Mononuclear cell (primary cell): ENCODE measurements at regions not wholly inside any gene's neighbourhood (a gene's known extent, or its start where the extent isn't known, plus 50 kb on each side); places are given as distances from the start of the nearest gene placed in this dataset.

ENCODE experiments used
- H3K27me3 ChIP-seq: 2 replicates; pipeline ENCODE4 v1.6.0; 2011; ENCODE audit warnings: low read length, control low read depth; ENCODE audit not compliant: insufficient read depth
- H3K4me1 ChIP-seq: 2 replicates; pipeline ENCODE4 v1.5.1; 2011; ENCODE audit warnings: mild to moderate bottlenecking, low read length, control low read depth; ENCODE audit not compliant: insufficient read depth
- H3K4me3 ChIP-seq: 2 replicates; pipeline ENCODE4 v1.5.1; 2011; ENCODE audit warnings: mild to moderate bottlenecking, low read length, moderate library complexity
- H3K9me3 ChIP-seq: 2 replicates; pipeline ENCODE4 v1.5.1; 2011; ENCODE audit warnings: low read depth, mild to moderate bottlenecking, control low read depth, low read length

DNA sequence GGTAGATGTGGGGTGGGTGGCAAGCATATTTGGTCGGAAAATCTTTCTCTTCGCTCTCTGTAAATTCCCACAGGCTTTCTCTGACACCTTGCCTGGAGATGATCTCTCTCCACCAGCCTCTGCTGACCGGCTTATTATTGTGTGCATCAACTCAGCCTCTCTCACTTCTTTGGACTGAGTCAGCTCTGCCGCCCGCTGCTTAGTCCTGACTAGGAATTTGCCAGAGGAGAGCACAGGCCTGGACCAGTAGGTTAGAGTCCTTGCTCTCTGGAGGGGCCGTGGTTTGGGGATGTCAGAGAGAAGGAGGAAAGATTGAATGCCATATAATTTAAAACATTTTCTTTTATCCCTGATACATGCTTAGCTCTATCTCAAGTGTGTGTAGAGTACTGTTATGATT is 242.6 kb upstream of the THSD7B start:
- Histone ChIP-seq H3K4me3 (no peak overlapping the region), H3K4me1 (no peaks in the 10 kb centered on the region), H3K9me3 (no peaks in the 10 kb centered on the region), H3K27me3 (no peaks in the 10 kb centered on the region)

DNA sequence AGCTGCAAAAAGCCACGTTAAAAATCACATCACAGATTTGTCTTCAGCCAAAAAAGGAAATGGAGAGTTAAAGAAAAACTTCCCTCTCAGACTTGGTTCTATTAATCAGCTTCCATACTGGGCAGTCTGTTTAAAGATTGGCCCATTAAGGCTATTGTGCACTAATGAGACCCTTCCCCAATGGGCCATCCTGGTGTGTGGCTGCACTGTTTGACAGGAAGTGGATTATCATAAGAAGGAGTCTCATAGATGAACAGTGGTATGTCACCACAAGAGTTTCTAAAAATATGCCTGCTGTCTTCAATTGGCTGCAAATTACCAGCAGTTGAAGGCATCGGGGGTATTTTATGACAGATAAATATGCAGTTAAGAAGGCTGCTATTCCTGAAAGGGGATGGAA is 247.6 kb upstream of the THSD7B start:
- H3K9me3 ChIP-seq = no peaks in the 10 kb centered on the region
- no peak overlapping the region for H3K4me3 ChIP-seq
- H3K4me1 ChIP-seq = no peaks in the 10 kb centered on the region
- H3K27me3 ChIP-seq = no peaks in the 10 kb centered on the region

DNA sequence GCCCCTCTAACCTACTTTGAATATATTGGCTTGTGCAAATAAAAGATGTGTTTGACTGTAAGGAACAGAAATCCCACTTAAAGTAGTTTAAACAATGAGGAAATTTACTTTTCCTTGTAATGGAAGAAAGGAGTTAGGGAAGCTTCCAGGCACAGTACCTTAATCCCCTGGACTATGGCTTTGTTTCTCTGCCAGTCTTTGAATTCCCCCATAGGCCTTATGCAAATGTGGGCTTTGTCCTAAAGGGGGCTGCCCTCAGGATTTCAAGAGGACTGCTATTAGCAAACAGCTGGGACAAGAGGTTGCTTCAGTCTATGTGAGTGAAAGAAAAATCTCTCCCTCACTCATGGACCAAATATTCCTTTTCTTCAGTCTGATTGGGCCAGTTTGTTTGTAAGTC is 255.1 kb upstream of the THSD7B start:
- H3K4me3 ChIP-seq = no peak overlapping the region
- peaks cover 2% of the 10 kb centered on the region for H3K27me3 ChIP-seq
- no peaks in the 10 kb centered on the region for H3K4me1 ChIP-seq
- H3K9me3 ChIP-seq = no peaks in the 10 kb centered on the region

DNA sequence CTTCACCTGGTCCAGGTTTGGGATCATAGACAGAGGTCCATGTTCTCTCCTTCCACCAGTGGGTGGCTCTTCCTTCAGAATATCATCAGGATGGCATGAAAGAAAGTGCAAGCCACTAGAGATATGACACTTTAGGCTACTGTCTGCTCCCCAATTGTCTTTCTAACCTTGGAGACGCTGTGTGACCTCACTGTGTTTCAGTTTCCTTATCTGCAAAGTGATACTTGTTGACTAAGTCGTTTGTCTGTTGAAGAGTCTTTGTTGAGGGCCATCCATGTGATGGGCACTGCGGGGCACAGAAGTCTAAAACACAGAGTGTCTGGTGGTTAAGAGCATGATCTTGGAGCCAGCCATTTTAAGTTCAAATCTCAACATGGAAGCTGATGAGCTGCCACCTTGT is 259.9 kb upstream of the THSD7B start:
- Histone ChIP-seq H3K27me3 (peaks cover 2% of the 10 kb centered on the region), H3K9me3 (no peaks in the 10 kb centered on the region), H3K4me1 (no peaks in the 10 kb centered on the region), H3K4me3 (no peak overlapping the region)

DNA sequence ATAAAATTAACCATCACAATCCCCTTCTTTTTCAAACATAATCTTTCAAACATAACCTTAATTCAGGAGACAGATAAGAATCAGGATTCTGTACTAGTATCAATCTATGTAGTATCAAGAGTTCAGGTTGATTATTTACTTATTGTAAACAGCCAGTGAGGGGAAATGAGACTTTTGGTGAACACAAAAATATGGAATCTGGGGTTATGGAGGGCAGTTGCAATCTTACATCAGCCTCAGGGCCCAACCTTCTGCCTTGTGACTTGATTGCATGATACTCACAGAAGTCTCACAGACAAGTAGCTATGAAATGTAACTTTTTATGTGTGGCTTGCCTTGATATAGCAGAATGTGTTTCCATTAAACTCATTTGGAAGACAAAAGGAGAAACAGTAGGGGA is 262.7 kb upstream of the THSD7B start:
- Histone ChIP-seq H3K27me3 (no peaks in the 10 kb centered on the region), H3K9me3 (no peaks in the 10 kb centered on the region), H3K4me3 (no peak overlapping the region), H3K4me1 (no peaks in the 10 kb centered on the region)

DNA sequence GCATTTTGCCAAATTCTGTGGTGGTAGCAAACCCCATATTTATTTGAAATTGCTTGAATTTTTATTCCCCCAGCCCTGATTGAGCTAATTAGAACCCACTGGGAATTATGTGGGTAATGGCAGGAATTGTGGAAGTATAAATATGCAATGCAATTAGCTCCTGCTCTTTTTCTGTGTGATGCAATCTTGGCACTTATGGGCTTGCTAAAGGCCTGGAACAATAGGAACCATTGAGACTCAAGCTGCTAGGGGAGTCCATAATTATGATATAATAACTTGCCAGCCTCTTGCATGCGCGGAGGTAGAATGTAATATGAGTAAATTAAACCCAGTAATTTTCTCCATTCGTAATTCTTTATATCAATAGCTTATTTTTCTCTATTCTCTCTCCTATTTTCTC is 267.6 kb upstream of the THSD7B start:
- Histone ChIP-seq H3K27me3 (no peaks in the 10 kb centered on the region), H3K4me1 (no peaks in the 10 kb centered on the region), H3K4me3 (no peak overlapping the region), H3K9me3 (no peaks in the 10 kb centered on the region)

DNA sequence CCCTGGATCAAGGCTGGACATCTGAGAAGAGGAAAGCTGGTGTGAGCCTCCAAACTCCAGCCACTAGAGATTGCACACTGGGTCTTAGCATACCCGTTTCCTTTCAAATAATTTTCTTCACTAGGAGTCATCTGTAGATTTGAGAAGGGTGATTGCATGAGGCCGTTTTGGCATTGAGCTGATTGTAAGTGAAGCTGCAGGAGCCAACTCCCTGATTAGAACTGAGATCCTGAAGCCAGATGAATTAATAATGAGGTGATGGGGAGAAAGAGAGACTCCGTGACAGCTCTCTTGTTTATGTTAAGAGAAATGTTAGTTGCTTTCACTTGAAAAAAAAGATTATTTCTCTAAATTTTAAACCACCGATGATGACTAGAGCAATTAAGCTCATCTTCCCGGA is 268.4 kb upstream of the THSD7B start:
- no peaks in the 10 kb centered on the region for H3K4me1 ChIP-seq
- no peaks in the 10 kb centered on the region for H3K9me3 ChIP-seq
- H3K4me3 ChIP-seq = no peak overlapping the region
- H3K27me3 ChIP-seq = no peaks in the 10 kb centered on the region

DNA sequence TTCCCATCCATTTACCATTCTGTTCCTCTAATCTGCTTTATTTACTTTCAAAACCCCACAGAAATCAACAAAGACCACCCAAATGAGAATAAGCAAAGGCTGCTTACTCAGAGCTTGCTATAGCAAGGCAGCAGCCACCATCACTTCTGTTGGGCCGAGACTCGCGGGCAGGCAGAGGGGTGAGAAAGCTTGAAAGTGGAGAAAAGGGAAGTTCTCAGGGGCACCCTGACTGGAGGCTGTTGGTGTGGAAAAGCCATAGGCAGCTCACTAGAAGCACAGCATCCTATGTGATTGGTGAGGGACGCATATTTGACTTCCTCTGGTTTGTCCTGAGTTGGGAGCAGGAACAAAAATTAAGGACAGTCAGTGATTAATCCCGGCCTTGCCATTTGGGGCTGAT is 269.7 kb upstream of the THSD7B start:
- Histone ChIP-seq H3K4me1 (no peaks in the 10 kb centered on the region), H3K9me3 (no peaks in the 10 kb centered on the region), H3K27me3 (no peaks in the 10 kb centered on the region), H3K4me3 (no peak overlapping the region)

DNA sequence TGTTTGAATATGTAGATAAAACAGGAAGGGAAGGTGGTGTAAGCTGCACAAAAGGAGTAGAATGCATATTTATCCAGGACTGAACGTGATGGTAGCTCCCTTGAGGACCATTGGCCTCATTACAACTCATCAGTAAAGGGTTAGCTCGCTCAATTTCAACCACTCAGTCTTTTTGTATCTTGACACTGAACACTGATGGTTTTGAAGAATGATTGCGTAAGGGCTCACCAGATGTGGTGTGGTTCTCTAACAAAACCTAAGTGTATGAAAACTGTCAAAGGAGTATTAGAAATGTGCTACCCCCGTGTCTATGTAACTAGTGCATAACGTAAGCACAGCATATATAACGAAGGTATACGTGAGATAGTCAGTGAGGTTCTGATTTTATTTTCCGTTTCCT is 272.4 kb upstream of the THSD7B start:
- Histone ChIP-seq H3K4me3 (no peak overlapping the region), H3K4me1 (no peaks in the 10 kb centered on the region), H3K9me3 (no peaks in the 10 kb centered on the region), H3K27me3 (no peaks in the 10 kb centered on the region)

DNA sequence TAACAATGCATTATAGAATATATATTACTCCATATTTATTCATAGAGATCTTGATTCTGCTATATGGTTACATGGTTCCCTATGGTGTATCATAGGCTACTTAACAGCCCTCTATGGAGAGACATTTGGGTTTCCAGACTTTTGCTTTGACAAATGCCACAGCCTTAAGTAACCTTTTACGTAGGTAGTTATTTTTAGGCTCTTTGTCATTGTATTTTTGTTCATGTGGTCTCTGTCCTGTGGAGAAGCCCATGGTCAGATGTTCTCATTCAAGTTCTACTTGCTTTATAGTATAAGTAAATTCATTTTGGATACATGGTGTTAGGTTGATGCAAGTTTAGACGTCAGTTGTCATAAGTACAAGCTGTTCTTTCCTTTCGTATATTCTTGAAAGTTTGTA is 275.2 kb upstream of the THSD7B start:
- no peaks in the 10 kb centered on the region for H3K9me3 ChIP-seq
- H3K4me1 ChIP-seq = no peaks in the 10 kb centered on the region
- H3K4me3 ChIP-seq = no peak overlapping the region
- H3K27me3 ChIP-seq = no peaks in the 10 kb centered on the region

DNA sequence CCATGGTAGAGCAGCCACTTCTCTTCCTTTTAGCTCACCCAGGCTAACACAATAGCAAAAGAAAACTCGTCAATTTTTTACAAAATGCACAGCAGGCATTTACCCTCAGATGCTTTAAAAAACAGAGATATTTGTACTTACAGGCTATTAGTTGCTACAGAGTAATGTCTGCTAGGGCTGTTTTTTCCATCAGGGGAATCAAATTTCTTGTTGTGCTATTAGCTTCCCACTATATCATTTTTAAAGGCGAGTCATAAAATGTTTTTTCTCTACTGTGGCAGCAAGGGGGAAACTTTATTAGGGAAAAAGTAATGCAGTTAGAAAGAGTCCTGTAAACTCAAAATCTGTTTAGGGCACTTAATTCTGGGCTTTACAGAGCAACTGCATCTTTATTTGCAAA is 277.9 kb upstream of the THSD7B start:
- Histone ChIP-seq H3K4me1 (no peaks in the 10 kb centered on the region), H3K27me3 (no peaks in the 10 kb centered on the region), H3K4me3 (no peak overlapping the region)

DNA sequence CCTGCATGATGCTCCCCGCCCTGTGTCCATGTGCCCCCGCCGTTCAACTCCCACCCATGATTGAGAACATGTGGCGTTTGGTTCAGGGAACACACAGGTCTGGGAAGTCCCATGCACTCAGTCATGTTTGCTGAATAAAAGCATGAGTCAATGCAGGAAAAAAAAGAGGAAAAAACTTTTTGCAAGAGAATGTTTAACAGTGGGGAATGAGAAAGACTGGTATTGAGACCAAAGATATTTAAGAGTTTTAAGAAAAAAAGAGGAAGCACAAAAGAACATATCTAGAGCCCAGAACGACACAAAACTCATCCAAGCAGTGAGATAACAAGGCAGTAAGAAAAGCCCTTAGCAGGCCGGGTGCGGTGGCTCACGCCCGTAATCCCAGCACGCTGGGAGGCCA is 279.2 kb upstream of the THSD7B start:
- H3K4me1 ChIP-seq = no peaks in the 10 kb centered on the region
- no peaks in the 10 kb centered on the region for H3K27me3 ChIP-seq
- no peak overlapping the region for H3K4me3 ChIP-seq
- no peaks in the 10 kb centered on the region for H3K9me3 ChIP-seq

More for the DNA sequence above, 277.9 kb upstream of the THSD7B start:
- H3K9me3 ChIP-seq = no peaks in the 10 kb centered on the region

DNA sequence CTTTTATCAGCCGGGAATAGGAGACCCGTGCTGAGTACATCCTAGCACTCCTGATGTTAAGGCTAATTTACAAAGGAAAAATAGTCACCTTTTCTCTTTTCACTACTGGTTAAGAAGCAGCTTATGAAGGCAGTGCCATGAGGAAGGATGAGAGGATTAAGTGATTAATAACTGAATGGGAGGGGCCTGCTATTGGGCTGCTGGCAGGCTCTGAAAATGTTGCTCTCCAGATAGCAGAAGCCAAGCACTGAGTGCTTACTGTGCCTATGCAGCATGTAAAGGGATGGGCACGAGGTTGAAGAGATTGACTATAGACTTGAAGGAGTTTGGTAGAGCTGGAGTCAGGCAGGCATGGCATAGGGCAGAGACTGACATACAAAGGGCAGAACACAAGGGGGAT is 282.4 kb upstream of the THSD7B start:
- Histone ChIP-seq H3K4me3 (no peak overlapping the region), H3K4me1 (no peaks in the 10 kb centered on the region), H3K27me3 (no peaks in the 10 kb centered on the region), H3K9me3 (no peaks in the 10 kb centered on the region)

DNA sequence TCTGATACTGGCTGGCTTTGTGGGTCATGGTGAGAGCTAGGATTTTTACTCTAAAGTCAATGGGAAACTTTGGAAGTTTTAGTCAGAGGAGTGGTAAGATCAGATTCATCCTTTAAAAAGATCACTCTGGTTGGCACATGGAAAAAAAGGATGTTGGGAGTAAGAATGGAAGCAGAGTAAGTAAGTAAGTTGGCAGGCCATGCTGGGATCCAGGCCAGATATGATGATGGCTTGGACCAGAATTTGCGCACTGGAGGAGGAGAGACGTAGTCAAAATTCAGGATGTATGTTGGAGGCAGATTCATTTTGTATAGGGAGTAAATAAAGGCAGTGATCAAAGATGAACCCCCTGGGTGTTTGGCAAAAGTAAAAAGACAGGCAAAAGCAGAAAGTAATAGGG is 283.3 kb upstream of the THSD7B start:
- no peak overlapping the region for H3K4me3 ChIP-seq
- no peaks in the 10 kb centered on the region for H3K27me3 ChIP-seq
- H3K4me1 ChIP-seq = no peaks in the 10 kb centered on the region
- H3K9me3 ChIP-seq = no peaks in the 10 kb centered on the region

DNA sequence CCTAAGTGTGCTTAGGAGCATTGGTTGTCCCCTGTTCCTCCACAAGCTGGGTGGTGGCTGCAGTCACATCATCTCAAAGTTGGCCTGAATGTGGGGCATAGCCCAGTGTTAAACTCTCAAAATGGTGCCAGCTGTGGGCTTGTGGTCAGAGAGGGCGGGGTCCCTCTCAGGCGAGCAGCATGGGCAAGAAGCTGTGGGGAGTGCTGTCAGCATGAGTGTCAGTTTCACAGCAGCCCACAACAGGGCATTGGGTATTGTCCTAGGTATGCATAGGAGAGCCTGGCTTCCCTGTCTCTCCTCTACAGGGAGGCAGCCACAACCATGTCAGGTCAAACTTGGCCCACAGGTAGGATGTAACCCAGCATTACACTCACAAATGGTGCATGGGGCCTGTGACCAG is 285.6 kb upstream of the THSD7B start:
- no peak overlapping the region for H3K4me3 ChIP-seq
- no peaks in the 10 kb centered on the region for H3K4me1 ChIP-seq
- no peaks in the 10 kb centered on the region for H3K9me3 ChIP-seq
- H3K27me3 ChIP-seq = no peaks in the 10 kb centered on the region

DNA sequence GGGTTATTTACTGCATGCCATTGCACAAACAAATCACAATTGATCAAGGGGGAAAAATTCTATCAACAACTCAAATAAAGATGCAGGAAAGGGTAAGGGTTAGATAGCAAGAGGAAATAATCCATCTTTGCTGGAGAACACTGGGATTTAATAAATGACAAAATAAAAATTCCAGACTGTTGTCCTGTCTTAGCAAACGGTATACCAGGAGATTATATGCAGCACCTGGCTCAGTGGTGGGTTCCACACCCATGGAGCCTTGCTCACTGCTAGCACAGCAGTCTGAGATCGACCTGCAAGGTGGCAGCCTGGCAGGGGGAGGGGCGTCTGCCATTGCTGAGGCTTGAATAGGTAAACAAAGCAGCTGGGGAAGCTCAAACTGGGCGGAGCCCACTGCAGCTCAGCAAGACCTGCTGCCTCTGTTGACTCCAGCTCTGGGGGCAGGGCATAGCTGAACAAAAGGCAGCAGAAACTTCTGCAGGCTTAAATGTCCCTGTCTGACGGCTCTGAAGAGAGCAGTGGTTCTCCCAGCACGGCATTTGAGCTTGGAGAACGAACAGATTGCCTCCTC is 296.5 kb upstream of the THSD7B start:
- no peak overlapping the region for H3K4me3 ChIP-seq
- peaks cover 2% of the 10 kb centered on the region for H3K27me3 ChIP-seq
- H3K4me1 ChIP-seq = no peaks in the 10 kb centered on the region
- no peaks in the 10 kb centered on the region for H3K9me3 ChIP-seq

DNA sequence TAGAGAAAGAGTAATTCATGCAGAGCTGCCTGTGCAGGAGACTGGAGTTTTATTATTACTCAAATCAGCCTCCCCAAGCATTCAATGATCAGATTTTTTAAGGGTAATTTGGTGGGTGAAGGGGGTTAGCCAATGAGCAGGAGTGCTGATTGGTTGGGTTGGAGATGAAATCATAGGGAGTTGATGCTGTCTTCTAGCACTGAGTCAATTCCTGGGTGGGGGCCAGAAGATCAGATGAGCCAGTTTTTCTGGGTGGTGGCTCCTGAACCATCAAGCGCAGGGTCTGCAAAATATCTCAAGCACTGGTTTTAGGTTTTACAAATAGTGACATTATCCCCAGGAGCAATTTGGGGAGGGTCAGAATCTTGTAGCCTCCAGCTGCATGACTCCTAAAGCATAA is 312.8 kb upstream of the THSD7B start:
- no peak overlapping the region for H3K4me3 ChIP-seq
- H3K4me1 ChIP-seq = no peaks in the 10 kb centered on the region

More for the DNA sequence above, 312.8 kb upstream of the THSD7B start:
- Histone ChIP-seq H3K9me3 (no peaks in the 10 kb centered on the region), H3K27me3 (peaks cover 2% of the 10 kb centered on the region)
